ENCODE measurements at regions not wholly inside any gene's neighbourhood (a gene's known extent, or its start where the extent isn't known, plus 50 kb on each side); places are given as distances from the start of the nearest gene placed in this dataset.
"Not testable (repeated sequence)": the region's sequence is repeated elsewhere in the genome, so short reads cannot be mapped to it uniquely, and the experiment has no call there.

- no peak for FAIRE-seq
Observed at GRCh38 chr3:87867001-87867400, 191.8 kb downstream of the CGGBP1 start.

- FAIRE-seq, result no peak
Observed at GRCh38 chr3:87856126-87856525, 202.7 kb downstream of the CGGBP1 start.

- no peak for FAIRE-seq
Observed at GRCh38 chr3:87855616-87856015, 203.2 kb downstream of the CGGBP1 start.

- FAIRE-seq, result no peak
Observed at GRCh38 chr3:87855211-87855610, 203.6 kb downstream of the CGGBP1 start.

GRCh38 chr3:87848003-87848402 lies 210.8 kb downstream of the CGGBP1 start:
- no peak for FAIRE-seq

GRCh38 chr3:87837076-87837475 lies 221.7 kb downstream of the CGGBP1 start:
- FAIRE-seq, result no peak

- no peak for FAIRE-seq
Observed at GRCh38 chr3:87836026-87836425, 222.8 kb downstream of the CGGBP1 start.

- FAIRE-seq, result no peak
Observed at GRCh38 chr3:87835236-87835635, 223.6 kb downstream of the CGGBP1 start.

- no peak for FAIRE-seq
Observed at GRCh38 chr3:87834327-87834726, 224.5 kb downstream of the CGGBP1 start.

GRCh38 chr3:87833039-87833377 lies 225.8 kb downstream of the CGGBP1 start:
- FAIRE-seq, result no peak

GRCh38 chr3:87828046-87828445 lies 230.8 kb downstream of the CGGBP1 start:
- no peak for FAIRE-seq

GRCh38 chr3:87822563-87822962 lies 236.2 kb downstream of the CGGBP1 start:
- FAIRE-seq, result no peak

GRCh38 chr3:87813503-87813902 lies 245.3 kb downstream of the CGGBP1 start:
- FAIRE-seq, result not testable (repeated sequence)

- no peak for FAIRE-seq
Observed at GRCh38 chr3:87811953-87812352, 246.9 kb downstream of the CGGBP1 start.

- no peak for FAIRE-seq
Observed at GRCh38 chr3:87810452-87811016, 248.3 kb downstream of the CGGBP1 start.

GRCh38 chr3:87805670-87806069 lies 253.1 kb downstream of the CGGBP1 start:
- FAIRE-seq, result no peak

- no peak for FAIRE-seq
Observed at GRCh38 chr3:87801409-87801808, 257.4 kb downstream of the CGGBP1 start.

GRCh38 chr3:87800516-87800915 lies 258.3 kb downstream of the CGGBP1 start:
- no peak for FAIRE-seq

- no peak for FAIRE-seq
Observed at GRCh38 chr3:87798567-87798947, 260.2 kb downstream of the CGGBP1 start.

GRCh38 chr3:87797872-87798566 lies 260.8 kb downstream of the CGGBP1 start:
- no peak for FAIRE-seq

GRCh38 chr3:87796843-87797185 lies 262.0 kb downstream of the CGGBP1 start:
- FAIRE-seq, result no peak

GRCh38 chr3:87796137-87796842 lies 262.5 kb downstream of the CGGBP1 start:
- no peak for FAIRE-seq

GRCh38 chr3:87795701-87796100 lies 263.1 kb downstream of the CGGBP1 start:
- FAIRE-seq, result no peak

- FAIRE-seq, result no peak
Observed at GRCh38 chr3:87793337-87793877, 265.4 kb downstream of the CGGBP1 start.
